Endodermal cell (in vitro differentiated cells): ENCODE measurements at regions not wholly inside any gene's neighbourhood (a gene's known extent, or its start where the extent isn't known, plus 50 kb on each side); places are given as distances from the start of the nearest gene placed in this dataset.
A peak's percentile ranks its signal among the peaks of the same experiment; 100 is the strongest.

Experiments used
- DNase-seq: peaks from one replicate; pipeline ENCODE4 v3.0.0-alpha.2; 2017
- H3K27ac ChIP-seq: 2 replicates; pipeline ENCODE4 v1.5.1; 2013; ENCODE audit warnings: mild to moderate bottlenecking, low read depth, low read length, moderate library complexity
- H3K27me3 ChIP-seq: 2 replicates; pipeline ENCODE4 v1.6.1; 2013; ENCODE audit warnings: mild to moderate bottlenecking, low read length, moderate library complexity; ENCODE audit not compliant: insufficient read depth, control insufficient read depth, poor library complexity, severe bottlenecking
- H3K36me3 ChIP-seq: 2 replicates; pipeline ENCODE4 v1.7.0; 2013; ENCODE audit warnings: mild to moderate bottlenecking, low read length, moderate library complexity; ENCODE audit not compliant: control insufficient read depth, insufficient read depth
- H3K4me1 ChIP-seq: one replicate; pipeline ENCODE4 v1.7.0; 2013; ENCODE audit warnings: low read length; ENCODE audit not compliant: control insufficient read depth, insufficient read depth
- H3K4me3 ChIP-seq: 2 replicates; pipeline ENCODE4 v1.5.1; 2013; ENCODE audit warnings: mild to moderate bottlenecking, low read length, moderate library complexity
- H3K9ac ChIP-seq: 2 replicates; pipeline ENCODE4 v1.6.1; 2013; ENCODE audit warnings: mild to moderate bottlenecking, low read length, moderate library complexity; ENCODE audit not compliant: poor library complexity, severe bottlenecking; ENCODE audit errors: extremely low read depth
- H3K9me3 ChIP-seq: 2 replicates; pipeline ENCODE4 v1.6.1; 2013; ENCODE audit warnings: mild to moderate bottlenecking, low read length, moderate library complexity; ENCODE audit not compliant: control insufficient read depth
- H3K27ac Mint-ChIP-seq: 2 replicates; pipeline ENCODE4 v1.8.0; 2020; ENCODE audit warnings: mixed read lengths
- H3K27me3 Mint-ChIP-seq: 2 replicates; pipeline ENCODE4 v1.8.0; 2021; ENCODE audit warnings: mild to moderate bottlenecking, mixed read lengths; ENCODE audit not compliant: insufficient read depth
- H3K36me3 Mint-ChIP-seq: 2 replicates; pipeline ENCODE4 v1.8.0; 2020; ENCODE audit warnings: low read depth, mixed read lengths
- H3K4me1 Mint-ChIP-seq: 2 replicates; pipeline ENCODE4 v1.8.0; 2020; ENCODE audit warnings: mixed read lengths
- H3K4me3 Mint-ChIP-seq: 2 replicates; pipeline ENCODE4 v1.8.0; 2020; ENCODE audit warnings: mild to moderate bottlenecking, moderate library complexity, mixed read lengths
- H3K9me3 Mint-ChIP-seq: 2 replicates; pipeline ENCODE4 v1.8.0; 2020; ENCODE audit warnings: mild to moderate bottlenecking, mixed read lengths
- WGBS, 2 experiments: methylation state at CpG; one replicate each; pipeline versions ENCODE4 v1.1.5 to v1.1.7; 2013; ENCODE audit warnings: missing lambda C conversion rate in 2 of 2, mixed read lengths in 1 of 2; ENCODE audit not compliant: insufficient coverage in 1 of 2, insufficient read length in 1 of 2; 5-methylcytosine and 5-hydroxymethylcytosine counted together
- TF ChIP-seq, protein P1 (sequence below): fragments of 200-600 bp; sonication (generic); conservative IDR thresholded peaks from 2 replicates; pipeline ENCODE4 v1.5.0; 2021; ENCODE audit warnings: antibody characterized with exemption, mild to moderate bottlenecking

DNA sequence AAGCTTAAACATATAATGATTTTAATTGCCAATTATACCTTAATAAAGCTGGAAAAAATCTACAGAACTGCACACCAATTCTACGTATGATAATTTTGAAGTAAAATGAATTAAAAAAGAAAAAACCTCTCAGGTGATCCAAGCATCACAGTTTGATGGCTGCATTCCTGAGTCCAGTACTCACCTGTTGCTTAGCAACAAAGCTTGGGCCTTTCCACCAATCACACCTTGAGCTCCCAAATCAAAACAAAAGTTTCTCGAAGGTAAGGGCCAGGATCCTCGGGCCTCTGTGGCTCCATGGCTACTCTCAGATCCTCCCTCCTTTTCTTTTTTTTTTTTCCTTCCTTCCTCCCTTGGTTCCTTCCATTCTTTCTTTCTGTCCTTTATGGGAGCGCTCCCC, 137.2 kb upstream of the PCBD1 start:
- TF ChIP-seq, protein P1, sequence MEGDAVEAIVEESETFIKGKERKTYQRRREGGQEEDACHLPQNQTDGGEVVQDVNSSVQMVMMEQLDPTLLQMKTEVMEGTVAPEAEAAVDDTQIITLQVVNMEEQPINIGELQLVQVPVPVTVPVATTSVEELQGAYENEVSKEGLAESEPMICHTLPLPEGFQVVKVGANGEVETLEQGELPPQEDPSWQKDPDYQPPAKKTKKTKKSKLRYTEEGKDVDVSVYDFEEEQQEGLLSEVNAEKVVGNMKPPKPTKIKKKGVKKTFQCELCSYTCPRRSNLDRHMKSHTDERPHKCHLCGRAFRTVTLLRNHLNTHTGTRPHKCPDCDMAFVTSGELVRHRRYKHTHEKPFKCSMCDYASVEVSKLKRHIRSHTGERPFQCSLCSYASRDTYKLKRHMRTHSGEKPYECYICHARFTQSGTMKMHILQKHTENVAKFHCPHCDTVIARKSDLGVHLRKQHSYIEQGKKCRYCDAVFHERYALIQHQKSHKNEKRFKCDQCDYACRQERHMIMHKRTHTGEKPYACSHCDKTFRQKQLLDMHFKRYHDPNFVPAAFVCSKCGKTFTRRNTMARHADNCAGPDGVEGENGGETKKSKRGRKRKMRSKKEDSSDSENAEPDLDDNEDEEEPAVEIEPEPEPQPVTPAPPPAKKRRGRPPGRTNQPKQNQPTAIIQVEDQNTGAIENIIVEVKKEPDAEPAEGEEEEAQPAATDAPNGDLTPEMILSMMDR: no peak
- H3K9me3 ChIP-seq: no peaks in the 10 kb centered on the region
- H3K36me3 ChIP-seq: no peaks in the 10 kb centered on the region
- no peak overlapping the region for H3K4me3 Mint-ChIP-seq
- peak; percentile 80 for DNase-seq
- H3K36me3 Mint-ChIP-seq: no peaks in the 10 kb centered on the region
- no peaks in the 10 kb centered on the region for H3K4me1 ChIP-seq
- no peak overlapping the region for H3K4me3 ChIP-seq
- no peak overlapping the region for H3K27ac ChIP-seq
- H3K27me3 Mint-ChIP-seq: no peaks in the 10 kb centered on the region
- no peaks in the 10 kb centered on the region for H3K27me3 ChIP-seq
- H3K9me3 Mint-ChIP-seq: peaks cover 11% of the 10 kb centered on the region
- 53 to 72% methylated on average over 3 to 4 of the region's 4 CpGs for WGBS, 2 experiments
- no peak overlapping the region for H3K9ac ChIP-seq
- no peak overlapping the region for H3K27ac Mint-ChIP-seq
- H3K4me1 Mint-ChIP-seq: no peaks in the 10 kb centered on the region

DNA sequence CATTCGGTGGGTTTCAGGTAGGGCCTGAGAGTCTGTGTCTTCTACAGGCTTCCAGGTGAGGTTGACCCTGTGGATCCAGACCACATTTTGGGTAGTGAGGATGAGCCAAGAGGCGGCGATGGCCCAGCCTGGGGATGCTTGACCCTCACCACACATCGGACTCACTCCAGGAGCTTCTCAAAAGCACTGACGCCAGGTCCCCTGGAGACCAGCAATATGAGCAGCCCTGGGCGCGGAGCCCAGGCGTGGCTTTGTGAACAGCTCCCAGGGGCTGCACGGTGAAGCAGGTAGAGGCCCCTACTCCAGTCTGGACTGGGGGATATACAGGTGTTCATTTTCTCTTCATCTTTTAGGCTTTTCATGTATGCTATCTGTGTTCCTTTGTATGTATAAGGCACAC, 139.7 kb upstream of the PCBD1 start:
- Histone ChIP-seq H3K9ac (no peak overlapping the region), H3K4me1 (no peaks in the 10 kb centered on the region), H3K4me3 (no peak overlapping the region), H3K27me3 (no peaks in the 10 kb centered on the region), H3K36me3 (no peaks in the 10 kb centered on the region), H3K27ac (no peak overlapping the region), H3K9me3 (no peaks in the 10 kb centered on the region)
- 94% methylated on average over 3 to 9 of the region's 9 CpGs for WGBS, 2 experiments
- no peak for DNase-seq
- TF ChIP-seq, protein P1: no peak
- Mint-ChIP-seq H3K4me3 (no peak overlapping the region), H3K9me3 (no peaks in the 10 kb centered on the region), H3K4me1 (no peaks in the 10 kb centered on the region), H3K27ac (no peak overlapping the region), H3K36me3 (no peaks in the 10 kb centered on the region), H3K27me3 (no peaks in the 10 kb centered on the region)

DNA sequence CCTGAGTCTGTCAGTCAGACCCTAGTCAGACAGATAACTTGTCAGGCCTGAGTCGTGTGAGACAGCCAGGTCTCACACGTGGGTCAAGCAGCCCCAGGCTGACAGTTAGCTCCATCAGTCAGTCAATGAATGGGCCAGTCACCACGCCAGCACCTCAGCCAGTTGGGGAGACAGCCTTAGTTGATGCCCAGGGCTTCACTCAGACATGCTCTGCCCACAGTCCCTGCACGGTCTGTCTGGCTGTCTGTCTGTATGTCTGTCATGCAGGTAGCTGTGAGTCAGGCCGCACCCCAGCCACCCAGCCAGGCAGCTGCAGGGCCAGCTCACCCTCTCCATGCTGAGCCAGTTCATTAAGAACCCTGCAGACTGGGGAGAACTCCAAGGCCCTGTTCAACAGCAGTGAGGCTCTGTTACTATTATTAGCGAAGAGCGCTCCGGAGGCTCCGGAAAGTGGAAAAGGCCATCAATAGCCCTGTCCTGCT, 141.1 kb upstream of the PCBD1 start:
- DNase-seq: no peak
- H3K36me3 ChIP-seq: no peaks in the 10 kb centered on the region
- Mint-ChIP-seq H3K9me3 (no peaks in the 10 kb centered on the region), H3K4me3 (no peak overlapping the region), H3K27me3 (no peaks in the 10 kb centered on the region), H3K27ac (no peak overlapping the region), H3K36me3 (no peaks in the 10 kb centered on the region), H3K4me1 (no peaks in the 10 kb centered on the region)
- H3K4me1 ChIP-seq: no peaks in the 10 kb centered on the region
- WGBS, 2 experiments: 91 to 100% methylated on average over 1 to 9 of the region's 9 CpGs
- H3K27me3 ChIP-seq: no peaks in the 10 kb centered on the region
- no peak overlapping the region for H3K9ac ChIP-seq
- H3K27ac ChIP-seq: no peak overlapping the region
- no peaks in the 10 kb centered on the region for H3K9me3 ChIP-seq
- TF ChIP-seq, protein P1: no peak
- H3K4me3 ChIP-seq: no peak overlapping the region
